Fibroblast of the aortic adventitia (primary cell): ENCODE measurements at regions not wholly inside any gene's neighbourhood (a gene's known extent, or its start where the extent isn't known, plus 50 kb on each side); places are given as distances from the start of the nearest gene placed in this dataset.
A peak's percentile ranks its signal among the peaks of the same experiment; 100 is the strongest.

Source experiments
- DNase-seq: peaks from one replicate; pipeline ENCODE4 v3.0.0-alpha.2; 2010; ENCODE audit warnings: low read depth
- H3K4me3 ChIP-seq: 2 replicates; pipeline ENCODE4 v1.5.1; 2011; ENCODE audit warnings: low read depth, mild to moderate bottlenecking, control low read depth, low read length, moderate library complexity
- TF ChIP-seq, protein P1 (sequence below): IDR thresholded peaks from 2 replicates; pipeline ENCODE4 v1.5.1; 2011; ENCODE audit warnings: mild to moderate bottlenecking, low read length, control low read depth, inconsistent platforms; ENCODE audit not compliant: insufficient read depth

DNA sequence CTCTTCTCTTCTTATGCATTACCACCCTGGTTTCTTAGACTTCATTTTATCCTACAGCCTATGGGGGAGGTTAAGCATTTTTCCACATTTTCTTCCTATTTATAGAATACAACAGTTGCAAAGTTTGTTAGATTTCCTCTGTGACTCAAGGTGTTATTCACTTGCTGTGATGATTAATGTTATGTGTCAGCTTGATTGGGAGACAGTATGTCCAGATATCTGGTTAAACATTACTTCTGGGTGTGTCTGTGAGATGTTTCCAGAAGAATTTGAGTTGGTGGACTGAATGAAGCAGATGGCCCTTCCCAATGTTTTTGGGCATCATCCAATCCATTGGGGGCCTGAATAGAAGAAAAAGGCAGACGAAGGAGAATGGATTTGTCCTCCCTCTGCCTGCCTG lies 131.3 kb downstream of the C6orf118 start:
- peak; percentile 17 for DNase-seq
- no peak overlapping the region for H3K4me3 ChIP-seq
- TF ChIP-seq, protein P1, sequence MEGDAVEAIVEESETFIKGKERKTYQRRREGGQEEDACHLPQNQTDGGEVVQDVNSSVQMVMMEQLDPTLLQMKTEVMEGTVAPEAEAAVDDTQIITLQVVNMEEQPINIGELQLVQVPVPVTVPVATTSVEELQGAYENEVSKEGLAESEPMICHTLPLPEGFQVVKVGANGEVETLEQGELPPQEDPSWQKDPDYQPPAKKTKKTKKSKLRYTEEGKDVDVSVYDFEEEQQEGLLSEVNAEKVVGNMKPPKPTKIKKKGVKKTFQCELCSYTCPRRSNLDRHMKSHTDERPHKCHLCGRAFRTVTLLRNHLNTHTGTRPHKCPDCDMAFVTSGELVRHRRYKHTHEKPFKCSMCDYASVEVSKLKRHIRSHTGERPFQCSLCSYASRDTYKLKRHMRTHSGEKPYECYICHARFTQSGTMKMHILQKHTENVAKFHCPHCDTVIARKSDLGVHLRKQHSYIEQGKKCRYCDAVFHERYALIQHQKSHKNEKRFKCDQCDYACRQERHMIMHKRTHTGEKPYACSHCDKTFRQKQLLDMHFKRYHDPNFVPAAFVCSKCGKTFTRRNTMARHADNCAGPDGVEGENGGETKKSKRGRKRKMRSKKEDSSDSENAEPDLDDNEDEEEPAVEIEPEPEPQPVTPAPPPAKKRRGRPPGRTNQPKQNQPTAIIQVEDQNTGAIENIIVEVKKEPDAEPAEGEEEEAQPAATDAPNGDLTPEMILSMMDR, result no peak

GRCh38 chr6:165173484-165173883 lies 135.9 kb downstream of the C6orf118 start:
- no peak overlapping the region for H3K4me3 ChIP-seq
- TF ChIP-seq, protein P1, result no peak
- no peak for DNase-seq

DNA sequence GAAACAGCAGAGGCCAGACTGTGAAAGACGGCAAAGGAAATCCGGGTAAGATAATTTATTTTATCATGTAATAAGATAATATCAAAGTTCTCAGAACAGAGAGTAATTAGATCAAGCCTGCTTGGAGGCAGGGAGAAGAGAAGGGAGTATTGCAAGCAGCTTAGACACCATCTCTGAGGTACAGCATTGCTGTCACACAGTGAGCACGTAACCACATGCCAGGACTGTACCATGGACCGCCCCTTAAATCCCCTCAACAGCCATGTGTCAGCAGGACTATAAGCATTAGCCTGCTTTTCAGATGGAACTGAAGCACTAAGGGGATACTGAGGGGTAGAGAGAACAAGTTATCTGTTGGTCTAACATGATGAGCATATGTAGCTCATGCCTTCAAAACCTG lies 141.5 kb downstream of the C6orf118 start:
- no peak for DNase-seq
- TF ChIP-seq, protein P1, result no peak
- no peak overlapping the region for H3K4me3 ChIP-seq

- peak; percentile 32 for DNase-seq
- TF ChIP-seq, protein P1, result no peak
- no peak overlapping the region for H3K4me3 ChIP-seq
Measured at GRCh38 chr6:165167311-165167710, 142.1 kb downstream of the C6orf118 start.

DNA sequence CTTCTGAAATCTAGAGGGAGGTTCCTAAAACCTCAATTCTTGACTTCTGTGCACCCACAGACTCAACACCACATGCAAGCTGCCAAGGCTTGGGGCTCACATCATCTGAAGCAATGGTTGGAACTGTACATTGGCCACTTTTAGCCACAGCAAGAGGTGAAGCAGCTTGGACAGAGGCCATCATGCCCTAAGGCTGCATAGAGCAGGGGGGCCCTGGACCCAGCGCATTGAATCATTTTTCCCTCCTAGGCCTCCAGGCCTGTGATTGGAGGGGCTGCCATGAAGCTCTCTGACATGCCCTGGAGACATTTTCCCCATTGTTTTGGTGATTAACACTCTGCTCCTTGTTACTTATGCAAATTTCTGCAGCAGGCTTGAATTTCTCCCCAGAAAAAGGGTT lies 145.9 kb downstream of the C6orf118 start:
- TF ChIP-seq, protein P1, result no peak
- DNase-seq, result no peak
- H3K4me3 ChIP-seq, result no peak overlapping the region

DNA sequence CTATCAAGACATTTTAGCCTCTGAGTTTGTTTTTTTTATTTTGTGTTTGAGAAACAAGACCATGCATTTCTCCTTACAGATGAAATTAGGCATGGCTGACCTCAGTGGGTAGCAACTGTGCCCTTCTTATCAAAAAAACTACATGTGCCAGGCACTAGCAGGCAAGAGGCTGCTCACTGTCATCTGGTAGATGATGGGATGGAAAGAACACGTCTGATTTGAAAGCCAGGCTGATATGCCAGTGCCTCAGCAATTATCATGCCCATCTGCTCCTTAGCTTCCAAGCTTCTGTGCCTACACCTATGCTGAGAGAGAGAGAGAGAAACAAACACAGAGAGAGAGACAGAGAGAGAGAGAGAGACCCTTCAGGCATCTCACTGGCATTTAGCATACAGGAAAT lies 149.9 kb downstream of the C6orf118 start:
- TF ChIP-seq, protein P1, result no peak
- no peak for DNase-seq
- H3K4me3 ChIP-seq, result no peak overlapping the region

GRCh38 chr6:165146456-165146855 lies 162.9 kb downstream of the C6orf118 start:
- no peak overlapping the region for H3K4me3 ChIP-seq
- no peak for DNase-seq
- TF ChIP-seq, protein P1, result no peak
